K562 (cell line): ENCODE measurements at regions not wholly inside any gene's neighbourhood (a gene's known extent, or its start where the extent isn't known, plus 50 kb on each side); places are given as distances from the start of the nearest gene placed in this dataset.

Source experiments
- ATAC-seq: fragments of 200-7000 bp; cut with Tn5 transposase; 3 replicates; pipeline ENCODE4 v1.9.1; 2020; ENCODE audit warnings: moderate library complexity
- BruUV-seq: library from RNA; stranded (reverse); fragments of 400-500 nt; replicated peaks from 2 replicates; lab custom pipeline; 2021; lab: Mats Ljungman, UMichigan
- CTCF ChIA-PET: fragments of 300-600 bp; formaldehyde crosslinking; extraction: SDS; loops from one replicate; lab custom pipeline; 2021; ENCODE audit warnings: low intra/inter-chr PET ratio; lab: Yijun Ruan, JAX
- POLR2A ChIA-PET: fragments of 300-600, 350-650 bp; sonication (Branson Sonifier 250); formaldehyde crosslinking; extraction: SDS; loops from one replicate; lab custom pipeline; 2021; ENCODE audit warnings: antibody characterized with exemption, inconsistent platforms; lab: Yijun Ruan, JAX
- DNase-seq, 4 experiments: peaks; one replicate each; pipeline versions ENCODE4 v3.0.0 to v3.0.0-alpha.2; 2011 to 2018; ENCODE audit warnings: low spot score in 3 of 4, mixed read lengths in 3 of 4; ENCODE audit errors: extremely low read depth in 1 of 4
- FAIRE-seq: peaks from 2 replicates; lab custom pipeline; 2011; peaks lifted over from hg19 to GRCh38; lab: Jason Lieb, UNC
- H2AFZ ChIP-seq: 2 replicates; pipeline ENCODE4 v1.6.0; 2011; ENCODE audit warnings: low read depth, low read length, control low read depth, inconsistent platforms
- H3K27ac ChIP-seq: fragments of 200-600 bp; 3 replicates; pipeline ENCODE4 v1.8.0; 2011; ENCODE audit warnings: low read depth, mild to moderate bottlenecking, control low read depth, inconsistent platforms, low read length, moderate library complexity, mixed read lengths; ENCODE audit errors: extremely low read depth
- H3K27me3 ChIP-seq, 2 experiments: fragments of 300-600 bp in 1 of 2; 2 replicates in 1 of 2; 3 replicates in 1 of 2; pipeline versions ENCODE4 v1.6.0 to v1.8.0; 2011; ENCODE audit warnings: inconsistent platforms in 2 of 2, low read length in 2 of 2, mild to moderate bottlenecking in 1 of 2, mixed read lengths in 1 of 2, moderate library complexity in 1 of 2; ENCODE audit not compliant: control insufficient read depth in 2 of 2, insufficient read depth in 2 of 2
- H3K36me3 ChIP-seq: fragments of 300-600 bp; 3 replicates; pipeline ENCODE4 v1.8.0; 2011; ENCODE audit warnings: mild to moderate bottlenecking, low read length, inconsistent platforms; ENCODE audit not compliant: control insufficient read depth, insufficient read depth
- H3K4me1 ChIP-seq, 2 experiments: fragments of 200-600 bp in 1 of 2; replicated peaks in 1 of 2; 2 replicates in 1 of 2; 3 replicates in 1 of 2; pipeline versions ENCODE4 v1.5.1 to v1.8.0; 2011; ENCODE audit warnings: inconsistent platforms in 2 of 2, low read length in 2 of 2, mild to moderate bottlenecking in 1 of 2, mixed read lengths in 1 of 2, moderate library complexity in 1 of 2; ENCODE audit not compliant: control insufficient read depth in 2 of 2, insufficient read depth in 2 of 2
- H3K4me2 ChIP-seq: 2 replicates; pipeline ENCODE4 v1.6.1; 2011; ENCODE audit warnings: low read length, control low read depth, inconsistent platforms, mixed read lengths; ENCODE audit not compliant: insufficient read depth
- H3K4me3 ChIP-seq: fragments of 200-600 bp; sonication (generic), shearing (Covaris generic); 2 replicates; pipeline ENCODE4 v1.5.1; 2016; ENCODE audit warnings: control low read depth, inconsistent platforms
- H3K79me2 ChIP-seq: fragments of 200-600 bp; 3 replicates; pipeline ENCODE4 v1.8.0; 2011; ENCODE audit warnings: low read length, inconsistent platforms; ENCODE audit not compliant: control insufficient read depth, insufficient read depth
- H3K9ac ChIP-seq, 2 experiments: 2 replicates each; pipeline versions ENCODE4 v1.6.0 to v1.6.1; 2011; ENCODE audit warnings: low read depth in 2 of 2, low read length in 2 of 2, control low read depth in 1 of 2, inconsistent platforms in 1 of 2, mild to moderate bottlenecking in 1 of 2, mixed read lengths in 1 of 2; ENCODE audit not compliant: insufficient read depth in 1 of 2
- H3K9me1 ChIP-seq: one replicate; pipeline ENCODE4 v1.6.0; 2011; ENCODE audit warnings: inconsistent platforms, mild to moderate bottlenecking, low read length, moderate library complexity; ENCODE audit not compliant: control insufficient read depth, insufficient read depth
- H3K9me3 ChIP-seq: replicated peaks from 2 replicates; pipeline ENCODE4 v1.5.1; 2011; ENCODE audit warnings: low read depth, low read length, inconsistent platforms; ENCODE audit not compliant: control insufficient read depth, insufficient read depth
- H4K20me1 ChIP-seq: replicated peaks from 2 replicates; pipeline ENCODE4 v1.6.1; 2011; ENCODE audit warnings: low read length, inconsistent platforms, mixed read lengths; ENCODE audit not compliant: control insufficient read depth, insufficient read depth
- ARHGAP35 ChIP-seq: fragments of 450-650 bp; IDR thresholded peaks from 2 replicates; pipeline ENCODE4 v1.6.1; 2018; ENCODE audit not compliant: partially characterized antibody
- CHCHD3 ChIP-seq: fragments of 250-450 bp; sonication (Bioruptor Pico); IDR thresholded peaks from 2 replicates; pipeline ENCODE4 v2.1.2; 2022; ENCODE audit warnings: mild to moderate bottlenecking
- CHD2 ChIP-seq: IDR thresholded peaks from 2 replicates; pipeline ENCODE4 v1.6.1; 2011; ENCODE audit warnings: low read depth, low read length
- CTBP1 ChIP-seq: fragments of 450-650 bp; IDR thresholded peaks from 2 replicates; pipeline ENCODE4 v1.6.1; 2016; ENCODE audit warnings: borderline replicate concordance
- FOXJ3 ChIP-seq: sonication (generic); formaldehyde crosslinking; IDR thresholded peaks from 2 replicates; pipeline ENCODE4 v1.4.0; 2020; ENCODE audit warnings: mild to moderate bottlenecking, missing genetic modification reagents
- HNRNPH1 ChIP-seq: fragments of 200-400 bp; formaldehyde crosslinking; optimal IDR thresholded peaks from 2 replicates; pipeline ENCODE3; 2017; ENCODE audit warnings: low read depth, mild to moderate bottlenecking, low read length, moderate library complexity
- KLF1 ChIP-seq: fragments of 450-650 bp; IDR thresholded peaks from 2 replicates; pipeline ENCODE4 v1.6.1; 2016; ENCODE audit warnings: missing genetic modification characterization, missing compliant biosample characterization
- KLF16 ChIP-seq: IDR thresholded peaks from 2 replicates; pipeline ENCODE4 v1.6.1; 2016; ENCODE audit warnings: antibody characterized with exemption
- L3MBTL2 ChIP-seq: fragments of 450-650 bp; IDR thresholded peaks from 2 replicates; pipeline ENCODE4 v1.6.1; 2016; ENCODE audit warnings: mild to moderate bottlenecking, moderate library complexity
- POLR2A ChIP-seq: fragments of 450-650 bp; conservative IDR thresholded peaks from 2 replicates; pipeline ENCODE4 v1.6.1; 2016
- SMAD4 ChIP-seq: fragments of 250-450 bp; sonication (Bioruptor Pico); conservative IDR thresholded peaks from 2 replicates; pipeline ENCODE4 v1.8.0; 2021; ENCODE audit warnings: inconsistent platforms, mild to moderate bottlenecking, moderate library complexity
- SMARCC2 ChIP-seq: fragments of 450-650 bp; IDR thresholded peaks from 2 replicates; pipeline ENCODE4 v1.6.1; 2017; ENCODE audit warnings: antibody characterized with exemption, moderate library complexity, mild to moderate bottlenecking, low read depth
- TAF15 ChIP-seq: fragments of 200-400 bp; formaldehyde crosslinking; IDR thresholded peaks from 2 replicates; pipeline ENCODE4 v1.6.1; 2017; ENCODE audit warnings: mild to moderate bottlenecking, low read depth, low read length, moderate library complexity
- TARDBP ChIP-seq: fragments of 450-650 bp; IDR thresholded peaks from 2 replicates; pipeline ENCODE4 v1.6.1; 2016
- TBP ChIP-seq: optimal IDR thresholded peaks from 2 replicates; pipeline ENCODE3; 2011; ENCODE audit warnings: low read depth, low read length, improper control_type of control experiment
- ZC3H4 ChIP-seq: sonication (generic); formaldehyde crosslinking; IDR thresholded peaks from 2 replicates; pipeline ENCODE4 v1.9.0; 2021; ENCODE audit warnings: missing genetic modification reagents, borderline replicate concordance
- ZSCAN32 ChIP-seq: fragments of 450-650 bp; formaldehyde crosslinking; IDR thresholded peaks from 2 replicates; pipeline ENCODE4 v1.4.0; 2020; ENCODE audit warnings: mild to moderate bottlenecking, moderate library complexity
- WGBS: fragments of 100-300 bp; shearing (Covaris generic); methylation state at CpG from one replicate; pipeline ENCODE4 v1.1.6; 2016; ENCODE audit warnings: low coverage, mixed read lengths; ENCODE audit not compliant: insufficient coverage; ENCODE audit errors: missing lambda C conversion rate; 5-methylcytosine and 5-hydroxymethylcytosine counted together
- in situ Hi-C: fragments of 300-500 bp; cut with MboI; formaldehyde crosslinking; loops from 4 replicates; pipeline ENCODE4 v1.15.0; 2018; ENCODE audit warnings: inconsistent platforms, mixed read lengths
- intact Hi-C: fragments of 100-400 bp; cut with micrococcal nuclease; formaldehyde crosslinking; loops from 2 replicates; pipeline ENCODE4 v1.14.2; 2022
- TF ChIP-seq, protein P1 (sequence below): IDR thresholded peaks from 2 replicates; pipeline ENCODE4 v1.6.1; 2016; ENCODE audit warnings: missing genetic modification characterization, missing compliant biosample characterization
- TF ChIP-seq, protein P2 (sequence below): fragments of 250-450 bp; sonication (Bioruptor Pico); IDR thresholded peaks from 2 replicates; pipeline ENCODE4 v1.8.0; 2021; ENCODE audit warnings: borderline replicate concordance, mild to moderate bottlenecking, moderate library complexity; ENCODE audit not compliant: poor library complexity, severe bottlenecking

DNA sequence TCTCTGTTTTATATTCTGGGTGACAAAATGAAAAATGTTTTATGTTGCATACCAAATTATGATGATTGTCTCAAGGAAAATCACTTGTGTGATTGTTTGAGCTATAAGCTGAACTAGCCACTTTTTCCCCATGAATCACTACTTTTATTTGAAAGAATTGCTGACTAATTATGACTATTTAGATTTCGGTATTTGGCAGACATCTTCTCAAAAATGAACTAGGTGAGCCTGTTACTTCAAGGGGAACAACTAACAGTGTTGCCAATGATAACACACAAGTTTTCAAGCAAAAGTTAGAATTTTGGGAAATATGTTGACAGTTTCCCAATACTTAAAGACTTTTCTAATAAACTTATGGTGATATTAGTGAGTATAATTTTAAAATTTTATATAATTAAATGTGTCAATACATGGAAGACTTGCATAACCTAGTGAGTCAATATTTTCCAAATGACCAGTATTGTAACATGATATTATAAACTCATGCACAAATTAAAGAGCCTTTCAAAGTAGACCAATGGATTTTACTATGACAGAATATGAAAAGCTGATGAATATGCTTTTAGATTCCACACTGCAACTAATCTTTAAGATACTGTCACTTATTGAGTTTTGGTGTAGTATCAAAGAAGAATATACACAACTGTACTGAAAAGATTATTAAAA lies 187.7 kb upstream of the GATB start:
- no TSS peak for BruUV-seq
- CTCF ChIA-PET = no interaction called here
- no peaks in the 10 kb centered on the region for H3K9me1 ChIP-seq

More for the DNA sequence above, 187.7 kb upstream of the GATB start:
- in situ Hi-C loops = no loop called here
- TF ChIP-seq CTBP1 = no peak
- TF ChIP-seq SMARCC2 = no peak
- TF ChIP-seq POLR2A = no peak
- no peak for TF ChIP-seq KLF1 (tag)
- no peak for TF ChIP-seq ZSCAN32 (CRISPR knock-in tag)
- TF ChIP-seq HNRNPH1 = no peak
- no peak for TF ChIP-seq TBP
- TF ChIP-seq SMAD4 (CRISPR knock-in tag) = no peak
- no peak for TF ChIP-seq L3MBTL2
- TF ChIP-seq ARHGAP35 = no peak
- TF ChIP-seq TARDBP = no peak
- TF ChIP-seq, protein P1, sequence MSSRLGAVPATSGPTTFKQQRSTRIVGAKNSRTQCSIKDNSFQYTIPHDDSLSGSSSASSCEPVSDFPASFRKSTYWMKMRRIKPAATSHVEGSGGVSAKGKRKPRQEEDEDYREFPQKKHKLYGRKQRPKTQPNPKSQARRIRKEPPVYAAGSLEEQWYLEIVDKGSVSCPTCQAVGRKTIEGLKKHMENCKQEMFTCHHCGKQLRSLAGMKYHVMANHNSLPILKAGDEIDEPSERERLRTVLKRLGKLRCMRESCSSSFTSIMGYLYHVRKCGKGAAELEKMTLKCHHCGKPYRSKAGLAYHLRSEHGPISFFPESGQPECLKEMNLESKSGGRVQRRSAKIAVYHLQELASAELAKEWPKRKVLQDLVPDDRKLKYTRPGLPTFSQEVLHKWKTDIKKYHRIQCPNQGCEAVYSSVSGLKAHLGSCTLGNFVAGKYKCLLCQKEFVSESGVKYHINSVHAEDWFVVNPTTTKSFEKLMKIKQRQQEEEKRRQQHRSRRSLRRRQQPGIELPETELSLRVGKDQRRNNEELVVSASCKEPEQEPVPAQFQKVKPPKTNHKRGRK = no peak
- TF ChIP-seq CHCHD3 = no peak
- TF ChIP-seq, protein P2, sequence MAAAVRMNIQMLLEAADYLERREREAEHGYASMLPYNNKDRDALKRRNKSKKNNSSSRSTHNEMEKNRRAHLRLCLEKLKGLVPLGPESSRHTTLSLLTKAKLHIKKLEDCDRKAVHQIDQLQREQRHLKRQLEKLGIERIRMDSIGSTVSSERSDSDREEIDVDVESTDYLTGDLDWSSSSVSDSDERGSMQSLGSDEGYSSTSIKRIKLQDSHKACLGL (CRISPR knock-in tag) = no peak
- no peak for TF ChIP-seq ZC3H4 (CRISPR knock-in tag)
- TF ChIP-seq CHD2 = no peak
- TF ChIP-seq TAF15 = no peak
- TF ChIP-seq KLF16 = no peak
- no peak for TF ChIP-seq FOXJ3 (CRISPR knock-in tag)
- Histone ChIP-seq H3K4me2 (no peak overlapping the region), H3K27ac (no peak overlapping the region), H4K20me1 (no peaks in the 10 kb centered on the region), H3K9ac (no peak overlapping the region), H3K27me3 (no peaks in the 10 kb centered on the region; a peak in 1 of 5 replicates), H3K4me1 (no peaks in the 10 kb centered on the region), H3K36me3 (no peaks in the 10 kb centered on the region), H3K9me3 (no peaks in the 10 kb centered on the region), H2AFZ (no peak overlapping the region), H3K4me3 (no peak overlapping the region), H3K79me2 (no peaks in the 10 kb centered on the region)
- WGBS = 0% methylated on average over 1 of the region's 1 CpG
- DNase-seq (no peak), FAIRE-seq (no peak), ATAC-seq (no peak)
- intact Hi-C loops = no loop called here
- POLR2A ChIA-PET = no interaction called here
